Lower lobe of right lung (tissue), 2 donors: ENCODE measurements at regions not wholly inside any gene's neighbourhood (a gene's known extent, or its start where the extent isn't known, plus 50 kb on each side); places are given as distances from the start of the nearest gene placed in this dataset.
"Not testable (repeated sequence)": the region's sequence is repeated elsewhere in the genome, so short reads cannot be mapped to it uniquely, and the experiment has no call there.

ENCODE experiments used
- ATAC-seq, 2 donors: fragments of 200-7000 bp; cut with Tn5 transposase; one replicate each; pipeline ENCODE4 v1.9.1; 2020 to 2022; ENCODE audit warnings: mild to moderate bottlenecking in 2 of 2, moderate library complexity in 2 of 2
- DNase-seq: peaks from one replicate; pipeline ENCODE4 v3.0.0-alpha.2; 2020
- H3K27ac ChIP-seq: fragments of 200-600 bp; one replicate; pipeline ENCODE4 v1.8.0; 2022
- H3K27me3 ChIP-seq: fragments of 200-600 bp; one replicate; pipeline ENCODE4 v1.8.0; 2022; ENCODE audit warnings: low read depth
- H3K36me3 ChIP-seq: fragments of 200-600 bp; one replicate; pipeline ENCODE4 v1.8.0; 2022; ENCODE audit warnings: mild to moderate bottlenecking
- H3K4me1 ChIP-seq: fragments of 200-600 bp; one replicate; pipeline ENCODE4 v1.8.0; 2022
- H3K4me3 ChIP-seq: fragments of 200-600 bp; one replicate; pipeline ENCODE4 v1.8.0; 2022; ENCODE audit warnings: mild to moderate bottlenecking
- H3K9me3 ChIP-seq: fragments of 200-600 bp; one replicate; pipeline ENCODE4 v1.8.0; 2022
- intact Hi-C: fragments of 100-400 bp; cut with DNase I; formaldehyde crosslinking; loops from one replicate; pipeline ENCODE4 v1.11.0; 2022
- TF ChIP-seq, protein P1 (sequence below): fragments of 200-600 bp; IDR thresholded peaks from one replicate; pipeline ENCODE4 v1.8.0; 2022; ENCODE audit warnings: antibody characterized with exemption, mild to moderate bottlenecking
- donor health status: DM: no; HTN: yes; CAD: no; lungs with severe emphysema.

DNA sequence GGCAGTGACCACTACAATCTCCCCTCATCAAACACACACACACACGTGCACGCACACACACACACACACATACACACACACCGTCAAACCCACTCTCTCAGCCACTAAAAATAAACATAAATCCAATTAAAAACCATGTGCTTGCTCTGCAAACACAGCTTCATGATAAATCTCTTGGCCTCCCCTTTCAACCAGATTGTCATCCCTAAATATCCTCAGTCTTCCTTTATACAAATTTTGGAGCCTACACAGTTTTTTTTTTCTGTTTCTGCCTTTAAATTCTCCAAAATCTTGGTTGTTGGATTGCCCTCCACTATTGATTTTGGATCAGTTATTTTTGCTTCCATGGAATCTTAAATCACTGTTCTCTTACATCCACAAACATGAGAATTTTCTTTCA lies 245.6 kb downstream of the SATB1 start:
- TF ChIP-seq, protein P1, sequence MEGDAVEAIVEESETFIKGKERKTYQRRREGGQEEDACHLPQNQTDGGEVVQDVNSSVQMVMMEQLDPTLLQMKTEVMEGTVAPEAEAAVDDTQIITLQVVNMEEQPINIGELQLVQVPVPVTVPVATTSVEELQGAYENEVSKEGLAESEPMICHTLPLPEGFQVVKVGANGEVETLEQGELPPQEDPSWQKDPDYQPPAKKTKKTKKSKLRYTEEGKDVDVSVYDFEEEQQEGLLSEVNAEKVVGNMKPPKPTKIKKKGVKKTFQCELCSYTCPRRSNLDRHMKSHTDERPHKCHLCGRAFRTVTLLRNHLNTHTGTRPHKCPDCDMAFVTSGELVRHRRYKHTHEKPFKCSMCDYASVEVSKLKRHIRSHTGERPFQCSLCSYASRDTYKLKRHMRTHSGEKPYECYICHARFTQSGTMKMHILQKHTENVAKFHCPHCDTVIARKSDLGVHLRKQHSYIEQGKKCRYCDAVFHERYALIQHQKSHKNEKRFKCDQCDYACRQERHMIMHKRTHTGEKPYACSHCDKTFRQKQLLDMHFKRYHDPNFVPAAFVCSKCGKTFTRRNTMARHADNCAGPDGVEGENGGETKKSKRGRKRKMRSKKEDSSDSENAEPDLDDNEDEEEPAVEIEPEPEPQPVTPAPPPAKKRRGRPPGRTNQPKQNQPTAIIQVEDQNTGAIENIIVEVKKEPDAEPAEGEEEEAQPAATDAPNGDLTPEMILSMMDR, result no peak
- no peak for DNase-seq
- H3K27ac ChIP-seq, result no peak overlapping the region

DNA sequence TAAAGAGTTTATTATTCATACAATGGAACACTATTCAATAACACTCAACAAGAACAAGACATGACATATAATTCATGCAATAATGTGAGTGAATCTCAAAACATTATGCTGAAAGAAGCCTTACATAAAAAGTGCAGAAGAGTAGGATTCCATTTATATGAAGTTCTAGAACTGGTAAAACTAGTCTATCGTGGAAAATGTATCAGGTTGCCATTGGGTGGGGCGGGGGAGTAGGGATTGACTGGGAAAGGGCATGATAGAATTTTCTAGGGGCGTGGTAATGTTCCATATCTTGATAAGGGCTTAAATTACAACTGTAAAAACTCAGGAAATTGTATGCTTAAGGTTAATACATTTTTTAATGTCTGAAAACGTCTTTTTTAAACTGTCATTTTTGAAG lies 247.9 kb downstream of the SATB1 start:
- ATAC-seq (no peak), DNase-seq (no peak)
- no peaks in the 10 kb centered on the region for H3K27me3 ChIP-seq
- H3K4me3 ChIP-seq, result no peak overlapping the region
- H3K4me1 ChIP-seq, result no peaks in the 10 kb centered on the region
- TF ChIP-seq, protein P1, result no peak
- intact Hi-C loops, result no loop called here
- H3K36me3 ChIP-seq, result no peaks in the 10 kb centered on the region
- H3K9me3 ChIP-seq, result no peaks in the 10 kb centered on the region
- H3K27ac ChIP-seq, result no peak overlapping the region

More for the DNA sequence above, 245.6 kb downstream of the SATB1 start:
- ATAC-seq, result no peak
- Histone ChIP-seq H3K27me3 (no peaks in the 10 kb centered on the region), H3K4me3 (no peak overlapping the region), H3K4me1 (no peaks in the 10 kb centered on the region), H3K9me3 (no peaks in the 10 kb centered on the region), H3K36me3 (no peaks in the 10 kb centered on the region)
- intact Hi-C loops, result no loop called here

DNA sequence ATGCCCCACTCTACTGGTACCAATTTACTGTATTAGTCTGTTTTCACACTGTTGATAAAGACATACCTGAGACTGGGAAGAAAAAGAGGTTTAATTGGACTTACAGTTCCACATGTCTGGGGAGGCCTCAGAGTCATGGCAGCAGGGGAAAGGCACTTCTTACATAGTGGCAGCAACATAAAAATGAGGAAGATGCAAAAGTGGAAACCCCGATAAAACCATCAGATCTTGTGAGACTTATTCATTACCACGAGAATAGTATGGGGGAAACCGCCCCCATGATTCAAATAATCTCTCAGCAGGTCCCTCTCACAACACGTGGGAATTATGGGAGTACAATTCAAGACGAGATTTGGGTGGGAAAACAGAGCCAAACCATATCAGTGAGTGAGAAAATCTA lies 251.2 kb downstream of the SATB1 start:
- H3K9me3 ChIP-seq, ATAC-seq, H3K36me3 ChIP-seq, H3K27me3 ChIP-seq, H3K4me3 ChIP-seq, H3K27ac ChIP-seq, intact Hi-C loops, DNase-seq, H3K4me1 ChIP-seq: not testable (repeated sequence)

DNA sequence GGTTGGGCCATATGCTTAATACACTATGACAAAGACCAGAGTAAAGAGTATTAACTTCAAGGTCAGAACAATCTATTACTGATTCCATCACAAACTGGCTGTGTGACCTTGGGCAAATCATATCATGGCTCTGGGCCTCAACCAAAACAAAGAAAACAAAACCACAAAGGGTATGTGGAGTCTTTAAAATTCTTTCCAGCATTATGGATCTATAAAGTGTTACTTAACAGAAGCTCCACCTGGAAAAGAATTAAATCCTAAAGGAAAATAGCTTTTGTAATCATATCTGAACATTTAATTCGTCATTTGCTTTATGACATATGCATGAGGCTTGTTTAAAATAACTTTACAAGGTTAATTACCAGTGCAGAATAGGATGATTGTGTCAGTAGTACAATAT lies 265.5 kb downstream of the SATB1 start:
- no peak for DNase-seq
- ATAC-seq, result no peak
- Histone ChIP-seq H3K9me3 (no peaks in the 10 kb centered on the region), H3K27me3 (no peaks in the 10 kb centered on the region), H3K4me3 (no peak overlapping the region), H3K36me3 (no peaks in the 10 kb centered on the region), H3K4me1 (no peaks in the 10 kb centered on the region), H3K27ac (no peak overlapping the region)
- intact Hi-C loops, result no loop called here
- TF ChIP-seq, protein P1, result no peak

DNA sequence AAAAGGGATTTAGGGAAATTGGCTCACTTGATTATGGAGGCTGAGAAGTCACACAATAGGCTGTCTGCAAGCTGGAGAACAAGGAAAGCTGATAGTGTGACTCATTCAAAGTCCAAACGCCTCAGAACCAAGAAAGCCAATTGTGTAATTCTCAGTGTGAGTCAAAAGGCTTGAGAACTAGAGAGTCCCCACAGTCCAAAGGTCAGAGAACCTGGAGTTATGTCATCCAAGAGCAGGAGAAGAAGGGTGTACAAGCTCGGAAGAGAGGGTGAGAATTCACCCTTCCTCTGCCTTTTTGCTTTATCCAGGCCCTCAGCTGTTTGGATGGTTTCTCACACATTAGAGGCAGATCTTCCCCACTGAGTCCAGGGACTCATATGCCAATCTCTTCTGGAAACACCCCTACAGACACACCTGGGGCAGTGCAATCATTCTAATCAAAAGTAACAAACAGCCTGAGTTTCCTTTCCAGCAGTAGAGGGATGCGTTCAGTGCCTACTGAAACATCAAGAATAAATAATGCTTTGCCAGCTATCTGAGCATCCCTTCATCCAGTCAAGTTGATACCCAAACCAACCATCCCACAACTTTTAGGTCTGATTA lies 271.5 kb downstream of the SATB1 start:
- no peaks in the 10 kb centered on the region for H3K36me3 ChIP-seq
- no peak overlapping the region for H3K4me3 ChIP-seq
- H3K4me1 ChIP-seq, result no peaks in the 10 kb centered on the region
- H3K27me3 ChIP-seq, result no peaks in the 10 kb centered on the region
- intact Hi-C loops, result no loop called here
- DNase-seq (no peak), ATAC-seq (no peak)
- no peaks in the 10 kb centered on the region for H3K9me3 ChIP-seq
- no peak overlapping the region for H3K27ac ChIP-seq
- TF ChIP-seq, protein P1, result no peak

DNA sequence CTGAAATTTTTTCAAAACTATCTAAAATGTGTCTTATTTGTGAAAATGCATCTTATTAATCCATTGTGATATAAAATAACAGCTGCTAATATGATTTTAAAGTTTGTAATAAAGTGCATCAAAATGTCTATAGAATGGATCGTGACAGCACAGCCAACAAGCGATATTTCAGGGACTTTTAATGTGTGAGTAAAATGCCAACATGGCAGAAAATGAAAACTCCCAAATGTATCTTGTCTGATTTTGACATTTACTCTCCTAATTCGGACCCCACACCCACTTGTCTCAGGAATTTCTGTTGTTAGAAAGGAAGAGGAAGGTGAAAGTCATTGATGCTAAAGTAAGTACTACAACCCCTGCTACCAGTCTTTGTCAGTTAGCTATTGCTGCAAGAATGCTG lies 273.9 kb downstream of the SATB1 start:
- H3K27me3 ChIP-seq, result no peaks in the 10 kb centered on the region
- DNase-seq, result no peak
- TF ChIP-seq, protein P1, result no peak
- intact Hi-C loops, result no loop called here
- no peaks in the 10 kb centered on the region for H3K9me3 ChIP-seq
- H3K4me1 ChIP-seq, result no peaks in the 10 kb centered on the region
- ATAC-seq, result no peak
- no peak overlapping the region for H3K4me3 ChIP-seq
- no peak overlapping the region for H3K27ac ChIP-seq
- no peaks in the 10 kb centered on the region for H3K36me3 ChIP-seq
